Astrocyte (in vitro differentiated cells and primary cell): ENCODE measurements at regions not wholly inside any gene's neighbourhood (a gene's known extent, or its start where the extent isn't known, plus 50 kb on each side); places are given as distances from the start of the nearest gene placed in this dataset.
A peak's percentile ranks its signal among the peaks of the same experiment; 100 is the strongest.

Experiments used
- DNase-seq: peaks from one replicate; pipeline ENCODE4 v3.0.0-alpha.2; 2010; ENCODE audit warnings: low read depth
- FAIRE-seq: peaks from 2 replicates; lab custom pipeline; 2011; peaks lifted over from hg19 to GRCh38; lab: Jason Lieb, UNC
- H2AFZ ChIP-seq: 2 replicates; pipeline ENCODE4 v1.6.0; 2012; ENCODE audit warnings: low read depth, low read length, inconsistent platforms
- H3K27ac ChIP-seq: 2 replicates; pipeline ENCODE4 v1.5.1; 2011; ENCODE audit warnings: low read depth, low read length, inconsistent platforms
- H3K27me3 ChIP-seq: 2 replicates; pipeline ENCODE4 v1.6.0; 2011; ENCODE audit warnings: low read length, inconsistent platforms; ENCODE audit not compliant: insufficient read depth
- H3K36me3 ChIP-seq: 2 replicates; pipeline ENCODE4 v1.5.1; 2011; ENCODE audit warnings: low read length, inconsistent platforms; ENCODE audit not compliant: insufficient read depth
- H3K4me1 ChIP-seq: 2 replicates; pipeline ENCODE4 v1.5.1; 2011; ENCODE audit warnings: low read length, inconsistent platforms; ENCODE audit not compliant: insufficient read depth
- H3K4me2 ChIP-seq: 2 replicates; pipeline ENCODE4 v1.6.0; 2012; ENCODE audit warnings: low read length, inconsistent platforms
- H3K4me3 ChIP-seq: 2 replicates; pipeline ENCODE4 v1.5.1; 2011; ENCODE audit warnings: low read depth, mild to moderate bottlenecking, low read length, inconsistent platforms; ENCODE audit not compliant: insufficient read depth
- H3K79me2 ChIP-seq: 2 replicates; pipeline ENCODE4 v1.6.0; 2012; ENCODE audit warnings: mild to moderate bottlenecking, low read length, inconsistent platforms; ENCODE audit not compliant: insufficient read depth
- H3K9ac ChIP-seq: 2 replicates; pipeline ENCODE4 v1.6.0; 2012; ENCODE audit warnings: mild to moderate bottlenecking, low read length, inconsistent platforms
- H3K9me3 ChIP-seq: 2 replicates; pipeline ENCODE4 v1.5.1; 2012; ENCODE audit warnings: low read depth, mild to moderate bottlenecking, low read length, inconsistent platforms; ENCODE audit not compliant: insufficient read depth
- H4K20me1 ChIP-seq: 2 replicates; pipeline ENCODE4 v1.6.0; 2012; ENCODE audit warnings: low read length, inconsistent platforms; ENCODE audit not compliant: insufficient read depth
- H3K27ac Mint-ChIP-seq: one replicate; pipeline ENCODE4 v1.8.0; 2021; ENCODE audit warnings: mild to moderate bottlenecking, mixed read lengths; ENCODE audit not compliant: unreplicated experiment
- H3K27me3 Mint-ChIP-seq: one replicate; pipeline ENCODE4 v1.8.0; 2021; ENCODE audit warnings: low read depth, mixed read lengths; ENCODE audit not compliant: unreplicated experiment
- H3K36me3 Mint-ChIP-seq: one replicate; pipeline ENCODE4 v1.8.0; 2021; ENCODE audit warnings: low read depth, mixed read lengths; ENCODE audit not compliant: unreplicated experiment
- H3K4me1 Mint-ChIP-seq: one replicate; pipeline ENCODE4 v1.8.0; 2021; ENCODE audit warnings: low read depth, mixed read lengths; ENCODE audit not compliant: unreplicated experiment
- H3K4me3 Mint-ChIP-seq: one replicate; pipeline ENCODE4 v1.8.0; 2021; ENCODE audit warnings: mild to moderate bottlenecking, moderate library complexity, mixed read lengths; ENCODE audit not compliant: unreplicated experiment
- H3K9me3 Mint-ChIP-seq: one replicate; pipeline ENCODE4 v1.8.0; 2021; ENCODE audit warnings: mild to moderate bottlenecking, mixed read lengths; ENCODE audit not compliant: unreplicated experiment
- EZH2 ChIP-seq: IDR thresholded peaks from 2 replicates; pipeline ENCODE4 v1.6.1; 2012; ENCODE audit warnings: mild to moderate bottlenecking, low read length, inconsistent platforms; ENCODE audit not compliant: insufficient read depth
- TF ChIP-seq, protein P1 (sequence below): IDR thresholded peaks from 2 replicates; pipeline ENCODE4 v1.5.1; 2011; ENCODE audit warnings: low read depth, mild to moderate bottlenecking, inconsistent platforms, low read length, moderate library complexity; ENCODE audit not compliant: insufficient read depth

DNA sequence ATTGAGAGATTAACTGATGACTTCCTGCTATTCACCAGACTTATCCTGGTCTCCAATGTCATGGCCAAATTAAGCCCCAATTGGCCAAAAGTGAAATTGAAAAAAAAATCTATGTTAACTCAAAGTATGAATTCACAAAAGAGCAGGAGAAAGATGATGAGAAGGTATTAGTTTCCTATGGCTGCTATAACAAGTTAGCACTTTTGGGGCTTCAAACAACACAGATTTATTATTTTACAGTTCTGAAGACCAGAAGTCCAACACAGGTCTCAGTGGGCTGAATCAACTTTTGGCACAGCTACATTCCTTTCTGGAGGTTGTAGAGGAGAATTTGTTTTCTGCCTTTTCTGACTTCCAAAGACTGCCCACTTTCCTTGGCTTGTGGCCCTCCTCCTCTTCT, 78.6 kb upstream of the TLE1 start:
- Histone ChIP-seq H3K79me2 (no peaks in the 10 kb centered on the region), H3K4me3 (no peak overlapping the region), H3K36me3 (no peaks in the 10 kb centered on the region), H3K4me2 (no peak overlapping the region), H4K20me1 (no peaks in the 10 kb centered on the region), H3K4me1 (peaks cover 12% of the 10 kb centered on the region), H3K27ac (no peak overlapping the region), H3K9me3 (no peaks in the 10 kb centered on the region), H3K9ac (no peak overlapping the region), H3K27me3 (no peaks in the 10 kb centered on the region), H2AFZ (no peak overlapping the region)
- Mint-ChIP-seq H3K4me3 (no peak overlapping the region), H3K27me3 (no peaks in the 10 kb centered on the region), H3K9me3 (no peaks in the 10 kb centered on the region), H3K4me1 (peaks cover 17% of the 10 kb centered on the region), H3K36me3 (no peaks in the 10 kb centered on the region), H3K27ac (no peak overlapping the region)
- DNase-seq = no peak
- no peak for FAIRE-seq
- TF ChIP-seq EZH2 = no peak
- TF ChIP-seq, protein P1, sequence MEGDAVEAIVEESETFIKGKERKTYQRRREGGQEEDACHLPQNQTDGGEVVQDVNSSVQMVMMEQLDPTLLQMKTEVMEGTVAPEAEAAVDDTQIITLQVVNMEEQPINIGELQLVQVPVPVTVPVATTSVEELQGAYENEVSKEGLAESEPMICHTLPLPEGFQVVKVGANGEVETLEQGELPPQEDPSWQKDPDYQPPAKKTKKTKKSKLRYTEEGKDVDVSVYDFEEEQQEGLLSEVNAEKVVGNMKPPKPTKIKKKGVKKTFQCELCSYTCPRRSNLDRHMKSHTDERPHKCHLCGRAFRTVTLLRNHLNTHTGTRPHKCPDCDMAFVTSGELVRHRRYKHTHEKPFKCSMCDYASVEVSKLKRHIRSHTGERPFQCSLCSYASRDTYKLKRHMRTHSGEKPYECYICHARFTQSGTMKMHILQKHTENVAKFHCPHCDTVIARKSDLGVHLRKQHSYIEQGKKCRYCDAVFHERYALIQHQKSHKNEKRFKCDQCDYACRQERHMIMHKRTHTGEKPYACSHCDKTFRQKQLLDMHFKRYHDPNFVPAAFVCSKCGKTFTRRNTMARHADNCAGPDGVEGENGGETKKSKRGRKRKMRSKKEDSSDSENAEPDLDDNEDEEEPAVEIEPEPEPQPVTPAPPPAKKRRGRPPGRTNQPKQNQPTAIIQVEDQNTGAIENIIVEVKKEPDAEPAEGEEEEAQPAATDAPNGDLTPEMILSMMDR = no peak

DNA sequence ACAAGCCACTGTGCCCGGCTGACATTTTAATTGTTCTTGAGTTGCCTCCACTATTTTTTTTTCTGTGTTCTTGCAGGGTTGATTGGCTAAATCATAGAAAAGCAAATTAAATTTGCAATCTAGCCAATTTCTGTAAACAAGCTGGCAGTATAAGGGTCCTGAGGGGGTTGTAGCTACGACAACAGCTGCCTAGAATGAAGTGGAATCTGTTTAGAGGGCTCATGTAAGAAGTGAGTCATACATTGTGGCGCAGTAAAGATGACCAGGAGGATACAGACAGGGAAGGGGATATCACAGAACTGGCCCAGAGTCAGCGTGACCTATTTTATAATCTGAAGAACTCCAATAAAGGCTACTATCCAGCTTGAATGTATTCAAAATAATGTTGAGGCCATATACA, 82.2 kb upstream of the TLE1 start:
- Mint-ChIP-seq H3K27ac (peak overlapping the region; percentile 43), H3K4me3 (no peak overlapping the region), H3K9me3 (no peaks in the 10 kb centered on the region), H3K36me3 (no peaks in the 10 kb centered on the region), H3K4me1 (peaks cover 17% of the 10 kb centered on the region), H3K27me3 (no peaks in the 10 kb centered on the region)
- peak overlapping the region; percentile 16 for H3K27ac ChIP-seq
- no peak overlapping the region for H3K9ac ChIP-seq
- no peak overlapping the region for H2AFZ ChIP-seq
- peaks cover 12% of the 10 kb centered on the region for H3K4me1 ChIP-seq
- H3K4me3 ChIP-seq = no peak overlapping the region
- FAIRE-seq (peak; percentile 71), DNase-seq (peak; percentile 67)
- H3K4me2 ChIP-seq = peak overlapping the region; percentile 45
- H3K79me2 ChIP-seq = no peaks in the 10 kb centered on the region
- no peaks in the 10 kb centered on the region for H4K20me1 ChIP-seq
- TF ChIP-seq EZH2 = no peak
- TF ChIP-seq, protein P1 = no peak
- H3K27me3 ChIP-seq = no peaks in the 10 kb centered on the region
- H3K9me3 ChIP-seq = no peaks in the 10 kb centered on the region
- H3K36me3 ChIP-seq = no peaks in the 10 kb centered on the region

DNA sequence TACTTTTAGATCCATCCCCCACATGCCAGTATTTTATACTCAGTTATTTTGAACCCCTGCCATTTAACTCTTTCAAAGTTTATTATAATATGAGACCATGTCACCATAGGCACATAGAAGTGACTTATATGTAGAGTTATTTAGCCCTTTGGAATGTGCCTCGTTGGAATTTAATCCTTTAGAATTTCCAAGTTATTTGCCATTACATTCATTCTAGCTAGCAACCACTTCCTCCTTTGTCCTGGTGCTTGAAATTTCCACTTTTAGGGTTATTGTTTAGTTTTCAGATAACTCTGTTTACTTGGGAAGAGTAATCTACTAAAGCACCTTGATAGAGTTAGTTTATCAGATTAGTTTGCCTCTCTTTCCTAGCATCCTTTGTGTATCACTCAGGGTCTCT, 82.8 kb upstream of the TLE1 start:
- FAIRE-seq = peak; percentile 56
- Histone ChIP-seq H3K79me2 (no peaks in the 10 kb centered on the region), H4K20me1 (no peaks in the 10 kb centered on the region), H3K9me3 (no peaks in the 10 kb centered on the region), H3K9ac (no peak overlapping the region), H3K36me3 (no peaks in the 10 kb centered on the region), H3K4me2 (peak overlapping the region; percentile 45), H3K27ac (peak overlapping the region; percentile 16), H2AFZ (no peak overlapping the region), H3K27me3 (no peaks in the 10 kb centered on the region), H3K4me1 (peaks cover 12% of the 10 kb centered on the region), H3K4me3 (no peak overlapping the region)
- Mint-ChIP-seq H3K27me3 (no peaks in the 10 kb centered on the region), H3K4me1 (peaks cover 18% of the 10 kb centered on the region), H3K9me3 (no peaks in the 10 kb centered on the region), H3K27ac (peak overlapping the region; percentile 43), H3K4me3 (no peak overlapping the region), H3K36me3 (no peaks in the 10 kb centered on the region)
- peak; percentile 51 for DNase-seq
- TF ChIP-seq EZH2 = no peak
- TF ChIP-seq, protein P1 = no peak
